GM19193 (cell line): ENCODE measurements at regions not wholly inside any gene's neighbourhood (a gene's known extent, or its start where the extent isn't known, plus 50 kb on each side); places are given as distances from the start of the nearest gene placed in this dataset.

Experiments used
- POLR2A ChIP-seq: IDR thresholded peaks from 4 replicates; pipeline ENCODE4 v1.6.1; 2011; ENCODE audit not compliant: insufficient read depth, insufficient read length; ENCODE audit errors: extremely low read depth

- TF ChIP-seq POLR2A = no peak
Observed at GRCh38 chr6:156662025-156662445, 115.1 kb upstream of the ARID1B start.

DNA sequence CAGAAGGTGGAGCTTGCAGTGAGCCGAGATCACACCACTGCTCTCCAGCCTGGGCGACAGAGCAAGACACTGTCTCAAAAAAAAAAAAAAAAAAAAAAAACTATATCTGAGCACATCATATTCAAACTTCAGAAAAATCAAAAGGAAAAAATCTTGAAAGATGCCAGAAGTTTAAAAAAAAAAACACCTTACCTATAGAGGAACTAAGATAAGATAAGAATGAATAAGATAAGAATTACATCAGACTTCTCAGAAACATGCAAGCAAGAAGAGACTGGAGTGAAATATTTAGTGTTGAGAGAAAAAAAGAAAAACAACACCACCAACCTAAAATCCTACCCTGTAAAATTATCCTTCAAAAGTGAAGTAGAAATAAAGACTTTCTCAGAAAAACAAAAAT lies 116.8 kb upstream of the ARID1B start:
- TF ChIP-seq POLR2A = no peak

DNA sequence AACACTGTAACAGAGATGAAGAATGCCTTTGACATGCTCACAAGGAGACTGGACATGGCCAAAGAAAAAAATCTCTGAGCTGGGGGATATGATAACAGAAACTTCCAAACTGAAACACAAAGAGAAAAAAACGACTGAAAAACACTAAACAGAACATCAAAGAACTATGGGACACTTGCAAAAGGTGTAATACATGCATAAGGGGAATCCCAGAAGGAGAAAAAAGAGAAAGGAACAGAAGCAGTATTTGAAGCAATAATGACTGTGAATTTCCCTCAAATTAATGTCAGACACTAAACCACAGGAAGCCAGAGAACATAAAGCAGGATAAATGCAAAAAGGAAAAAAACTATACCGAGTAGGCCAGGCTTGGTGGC lies 117.4 kb upstream of the ARID1B start:
- TF ChIP-seq POLR2A = no peak

- TF ChIP-seq POLR2A = no peak
Observed at GRCh38 chr6:156658966-156659821, 118.0 kb upstream of the ARID1B start.

- no peak for TF ChIP-seq POLR2A
Observed at GRCh38 chr6:156658186-156658965, 118.8 kb upstream of the ARID1B start.

- TF ChIP-seq POLR2A = no peak
Observed at GRCh38 chr6:156657296-156657695, 119.9 kb upstream of the ARID1B start.

GRCh38 chr6:156654919-156655918 lies 122.0 kb upstream of the ARID1B start:
- TF ChIP-seq POLR2A = no peak

DNA sequence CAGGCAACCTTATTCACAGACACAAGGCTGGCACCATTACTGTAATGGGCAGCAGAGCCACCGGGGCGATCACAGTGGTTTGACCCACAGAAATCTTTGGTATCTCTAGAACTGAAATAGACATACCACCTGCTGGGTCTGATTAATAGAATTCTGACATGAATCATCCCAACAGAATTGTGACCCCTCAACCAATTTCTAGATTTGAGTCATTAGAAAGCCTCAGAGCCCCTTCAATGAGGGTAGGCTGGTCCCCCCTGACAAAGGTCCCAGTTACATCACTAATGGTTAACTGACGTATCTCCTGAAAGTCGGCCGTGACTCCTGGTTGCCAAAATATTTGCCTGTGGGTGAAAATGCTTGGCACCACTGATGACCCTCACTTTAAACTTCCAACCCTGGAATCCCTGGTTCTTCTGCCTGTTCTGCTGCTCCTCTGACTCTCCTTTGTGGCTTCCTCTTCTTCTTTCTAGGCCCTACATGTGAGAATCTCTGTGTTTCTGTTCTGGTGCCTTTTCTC lies 124.9 kb upstream of the ARID1B start:
- TF ChIP-seq POLR2A = no peak

DNA sequence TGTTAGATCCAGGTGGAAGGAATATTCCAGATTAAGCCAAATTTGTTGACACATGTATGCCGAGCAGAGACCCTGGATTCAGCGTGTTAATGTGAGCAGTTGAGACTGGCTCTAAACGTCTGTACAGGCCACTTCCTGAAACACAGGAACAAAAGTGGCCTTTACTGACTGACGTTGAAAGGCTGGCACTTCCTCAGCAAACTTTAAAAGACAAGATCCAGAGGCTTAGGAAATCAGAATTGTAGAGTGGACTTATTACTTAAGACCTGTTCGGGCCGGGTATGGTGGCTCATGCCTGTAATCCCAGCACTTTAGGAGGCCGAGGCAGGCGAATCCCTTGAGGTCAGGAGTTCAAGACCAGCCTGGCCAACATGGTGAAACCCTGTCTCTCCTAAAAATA lies 125.7 kb upstream of the ARID1B start:
- TF ChIP-seq POLR2A = no peak

- no peak for TF ChIP-seq POLR2A
Observed at GRCh38 chr6:156650896-156651390, 126.2 kb upstream of the ARID1B start.

- TF ChIP-seq POLR2A = no peak
Observed at GRCh38 chr6:156648616-156649015, 128.6 kb upstream of the ARID1B start.

DNA sequence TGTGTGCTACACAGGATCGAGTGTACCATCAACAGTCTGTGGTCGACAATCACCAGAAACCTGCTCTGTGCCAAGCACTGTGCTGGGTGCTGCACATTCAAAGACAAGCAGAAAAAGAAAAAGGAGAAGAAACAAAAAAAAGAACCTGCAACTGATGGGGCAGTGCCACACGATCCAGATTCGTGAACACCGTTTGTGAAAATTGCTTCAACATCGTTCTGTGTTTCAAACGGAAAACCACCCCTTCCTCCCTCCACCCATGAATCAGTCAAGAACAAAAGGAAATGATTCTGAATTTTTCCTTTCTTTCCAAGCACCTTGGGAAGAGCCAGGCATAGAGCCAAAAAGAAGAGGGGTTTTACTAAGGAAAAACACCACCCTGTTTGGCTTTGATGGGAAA lies 129.2 kb upstream of the ARID1B start:
- TF ChIP-seq POLR2A = no peak

- no peak for TF ChIP-seq POLR2A
Observed at GRCh38 chr6:156647140-156647784, 129.9 kb upstream of the ARID1B start.

- no peak for TF ChIP-seq POLR2A
Observed at GRCh38 chr6:156646496-156646895, 130.7 kb upstream of the ARID1B start.
